Mammary epithelial cell (primary cell): ENCODE measurements at regions not wholly inside any gene's neighbourhood (a gene's known extent, or its start where the extent isn't known, plus 50 kb on each side); places are given as distances from the start of the nearest gene placed in this dataset.

ENCODE experiments used
- EZH2 ChIP-seq: IDR thresholded peaks from 2 replicates; pipeline ENCODE4 v1.6.1; 2012; ENCODE audit warnings: low read length, inconsistent platforms, borderline replicate concordance
- TF ChIP-seq, protein P1 (sequence below), 2 donors: IDR thresholded peaks in 1 of 2; conservative IDR thresholded peaks in 1 of 2; 2 replicates each; pipeline ENCODE4 v1.5.1; 2011 to 2012; ENCODE audit warnings: inconsistent platforms in 2 of 2, low read length in 2 of 2, mild to moderate bottlenecking in 2 of 2, control low read depth in 1 of 2, low read depth in 1 of 2; ENCODE audit not compliant: insufficient read depth in 1 of 2; ENCODE audit errors: extremely low read depth in 1 of 2

DNA sequence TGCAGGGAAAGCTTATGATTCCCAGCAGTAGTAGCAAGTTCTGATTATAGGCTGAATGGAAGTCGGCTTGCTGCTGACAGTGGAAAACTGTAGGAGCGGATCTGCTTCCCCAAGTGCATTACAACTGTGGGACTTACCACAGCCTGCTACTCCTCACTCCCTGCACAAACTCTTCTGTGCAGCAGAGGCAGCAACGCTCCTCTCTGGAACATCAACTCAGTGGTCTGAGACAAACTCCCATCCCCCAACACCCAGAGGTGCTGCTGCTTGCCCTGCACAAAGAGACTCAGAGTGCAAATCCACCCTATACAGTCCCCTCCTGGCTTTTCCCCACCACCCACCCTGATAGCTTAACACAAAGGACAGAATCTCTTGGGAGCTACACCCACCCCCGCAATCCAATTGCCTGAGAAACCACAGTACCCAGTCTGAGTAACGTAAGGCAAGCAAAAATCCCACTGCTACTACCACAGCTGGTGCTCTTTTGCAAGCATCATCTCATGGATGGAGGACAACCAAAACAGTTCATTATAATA, 1455.2 kb downstream of the AMY1C start:
- TF ChIP-seq, protein P1, sequence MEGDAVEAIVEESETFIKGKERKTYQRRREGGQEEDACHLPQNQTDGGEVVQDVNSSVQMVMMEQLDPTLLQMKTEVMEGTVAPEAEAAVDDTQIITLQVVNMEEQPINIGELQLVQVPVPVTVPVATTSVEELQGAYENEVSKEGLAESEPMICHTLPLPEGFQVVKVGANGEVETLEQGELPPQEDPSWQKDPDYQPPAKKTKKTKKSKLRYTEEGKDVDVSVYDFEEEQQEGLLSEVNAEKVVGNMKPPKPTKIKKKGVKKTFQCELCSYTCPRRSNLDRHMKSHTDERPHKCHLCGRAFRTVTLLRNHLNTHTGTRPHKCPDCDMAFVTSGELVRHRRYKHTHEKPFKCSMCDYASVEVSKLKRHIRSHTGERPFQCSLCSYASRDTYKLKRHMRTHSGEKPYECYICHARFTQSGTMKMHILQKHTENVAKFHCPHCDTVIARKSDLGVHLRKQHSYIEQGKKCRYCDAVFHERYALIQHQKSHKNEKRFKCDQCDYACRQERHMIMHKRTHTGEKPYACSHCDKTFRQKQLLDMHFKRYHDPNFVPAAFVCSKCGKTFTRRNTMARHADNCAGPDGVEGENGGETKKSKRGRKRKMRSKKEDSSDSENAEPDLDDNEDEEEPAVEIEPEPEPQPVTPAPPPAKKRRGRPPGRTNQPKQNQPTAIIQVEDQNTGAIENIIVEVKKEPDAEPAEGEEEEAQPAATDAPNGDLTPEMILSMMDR (conservative IDR thresholded peaks at IDR 0.05 in 1 of 2, IDR thresholded peaks at IDR 0.05 in 1 of 2; ENCODE audit: extremely low read depth in 1 of 2, insufficient read depth in 1 of 2, low read depth in 1 of 2, low read length in 2 of 2) = no peak
- no peak for TF ChIP-seq EZH2
